HUES64 (cell line): ENCODE measurements at regions not wholly inside any gene's neighbourhood (a gene's known extent, or its start where the extent isn't known, plus 50 kb on each side); places are given as distances from the start of the nearest gene placed in this dataset.

Source experiments
- H3K27ac ChIP-seq: 2 replicates; pipeline ENCODE4 v1.7.0; 2013; ENCODE audit warnings: low read depth, low read length, inconsistent platforms
- H3K27me3 ChIP-seq: 2 replicates; pipeline ENCODE4 v1.6.1; 2013; ENCODE audit warnings: mild to moderate bottlenecking, low read length; ENCODE audit not compliant: insufficient read depth
- H3K36me3 ChIP-seq: 2 replicates; pipeline ENCODE4 v1.6.1; 2013; ENCODE audit warnings: mild to moderate bottlenecking, low read length; ENCODE audit not compliant: insufficient read depth
- H3K4me1 ChIP-seq: 2 replicates; pipeline ENCODE4 v1.6.1; 2013; ENCODE audit warnings: mild to moderate bottlenecking, low read length, moderate library complexity; ENCODE audit not compliant: insufficient read depth
- H3K4me3 ChIP-seq: 2 replicates; pipeline ENCODE4 v1.5.1; 2013; ENCODE audit warnings: mild to moderate bottlenecking, low read length, moderate library complexity
- H3K9ac ChIP-seq: 2 replicates; pipeline ENCODE4 v1.6.1; 2013; ENCODE audit warnings: mild to moderate bottlenecking, low read depth, low read length
- H3K9me3 ChIP-seq: 2 replicates; pipeline ENCODE4 v1.6.1; 2013; ENCODE audit warnings: low read depth, low read length; ENCODE audit not compliant: insufficient read depth
- WGBS: fragments of 150-250, 120-280 bp; methylation state at CpG from one replicate; pipeline ENCODE4 v1.1.7; 2013; ENCODE audit warnings: missing lambda C conversion rate; 5-methylcytosine and 5-hydroxymethylcytosine counted together

- Histone ChIP-seq H3K27me3 (no peaks in the 10 kb centered on the region), H3K27ac (no peak overlapping the region), H3K4me3 (no peak overlapping the region), H3K9ac (no peak overlapping the region), H3K9me3 (peaks cover 28% of the 10 kb centered on the region; the same call in 1 of the 2 replicates), H3K36me3 (no peaks in the 10 kb centered on the region), H3K4me1 (0 out of 2 replicates have a peak, but pooled peaks cover 9% of the 10 kb centered on the region)
- 87% methylated on average over 8 of the region's 8 CpGs for WGBS
These were observed 319.5 kb downstream of the CBLN4 start for GRCh38 chr20:55685841-55686240.

GRCh38 chr20:55685425-55685824 is 319.9 kb downstream of the CBLN4 start:
- Histone ChIP-seq H3K36me3 (no peaks in the 10 kb centered on the region), H3K27ac (no peak overlapping the region), H3K9ac (no peak overlapping the region), H3K27me3 (no peaks in the 10 kb centered on the region), H3K9me3 (peaks cover 27% of the 10 kb centered on the region; the same call in 1 of the 2 replicates), H3K4me1 (0 out of 2 replicates have a peak, but pooled peaks cover 9% of the 10 kb centered on the region), H3K4me3 (no peak overlapping the region)
- 70% methylated on average over 3 of the region's 4 CpGs for WGBS

GRCh38 chr20:55684578-55684977 is 320.7 kb downstream of the CBLN4 start:
- H3K9me3 ChIP-seq = peaks cover 25% of the 10 kb centered on the region; the same call in 1 of the 2 replicates
- WGBS = 81% methylated on average over 4 of the region's 4 CpGs
- H3K36me3 ChIP-seq = no peaks in the 10 kb centered on the region
- H3K27ac ChIP-seq = no peak overlapping the region
- no peak overlapping the region for H3K9ac ChIP-seq
- no peak overlapping the region for H3K4me3 ChIP-seq
- H3K27me3 ChIP-seq = no peaks in the 10 kb centered on the region
- 0 out of 2 replicates have a peak, but pooled peaks cover 9% of the 10 kb centered on the region for H3K4me1 ChIP-seq

GRCh38 chr20:55678970-55679667 is 326.2 kb downstream of the CBLN4 start:
- WGBS = 86% methylated on average over 5 of the region's 5 CpGs
- Histone ChIP-seq H3K4me3 (no peak overlapping the region), H3K27ac (no peak overlapping the region), H3K27me3 (no peaks in the 10 kb centered on the region), H3K36me3 (no peaks in the 10 kb centered on the region), H3K9me3 (peaks cover 30% of the 10 kb centered on the region), H3K4me1 (0 out of 2 replicates have a peak, but pooled peaks cover 9% of the 10 kb centered on the region), H3K9ac (no peak overlapping the region)

- H3K36me3 ChIP-seq = no peaks in the 10 kb centered on the region
- 79% methylated on average over 3 of the region's 3 CpGs for WGBS
- H3K9me3 ChIP-seq = peaks cover 33% of the 10 kb centered on the region
- no peak overlapping the region for H3K4me3 ChIP-seq
- H3K9ac ChIP-seq = no peak overlapping the region
- H3K27ac ChIP-seq = no peak overlapping the region
- H3K4me1 ChIP-seq = 0 out of 2 replicates have a peak, but pooled peaks cover 9% of the 10 kb centered on the region
- no peaks in the 10 kb centered on the region for H3K27me3 ChIP-seq
These were observed 327.2 kb downstream of the CBLN4 start for GRCh38 chr20:55678126-55678525.

GRCh38 chr20:55677011-55677410 is 328.3 kb downstream of the CBLN4 start:
- Histone ChIP-seq H3K9me3 (peaks cover 27% of the 10 kb centered on the region), H3K36me3 (no peaks in the 10 kb centered on the region), H3K27ac (no peak overlapping the region), H3K4me1 (0 out of 2 replicates have a peak, but pooled peaks cover 9% of the 10 kb centered on the region), H3K27me3 (no peaks in the 10 kb centered on the region), H3K9ac (no peak overlapping the region), H3K4me3 (no peak overlapping the region)
- 92% methylated on average over 5 of the region's 5 CpGs for WGBS

- no peak overlapping the region for H3K4me3 ChIP-seq
- 0 out of 2 replicates have a peak, but pooled peaks cover 2% of the 10 kb centered on the region for H3K4me1 ChIP-seq
- 79% methylated on average over 2 of the region's 5 CpGs for WGBS
- H3K27me3 ChIP-seq = no peaks in the 10 kb centered on the region
- H3K9ac ChIP-seq = no peak overlapping the region
- no peaks in the 10 kb centered on the region for H3K36me3 ChIP-seq
- no peak overlapping the region for H3K27ac ChIP-seq
- peaks cover 25% of the 10 kb centered on the region for H3K9me3 ChIP-seq
These were observed 329.2 kb downstream of the CBLN4 start for GRCh38 chr20:55676097-55676496.

- Histone ChIP-seq H3K36me3 (no peaks in the 10 kb centered on the region), H3K9me3 (0 out of 2 replicates have a peak, but pooled peaks cover 10% of the 10 kb centered on the region), H3K4me3 (no peak overlapping the region), H3K9ac (no peak overlapping the region), H3K27me3 (no peaks in the 10 kb centered on the region), H3K4me1 (no peaks in the 10 kb centered on the region), H3K27ac (no peak overlapping the region)
- WGBS = no CpG with 5 or more reads among the region's 1 CpG
These were observed 336.7 kb downstream of the CBLN4 start for GRCh38 chr20:55668631-55669030.

- WGBS = 73% methylated on average over 3 of the region's 3 CpGs
- H3K9me3 ChIP-seq = 0 out of 2 replicates have a peak, but pooled peaks cover 7% of the 10 kb centered on the region
- H3K9ac ChIP-seq = no peak overlapping the region
- no peaks in the 10 kb centered on the region for H3K36me3 ChIP-seq
- no peak overlapping the region for H3K4me3 ChIP-seq
- no peaks in the 10 kb centered on the region for H3K27me3 ChIP-seq
- no peak overlapping the region for H3K27ac ChIP-seq
- no peaks in the 10 kb centered on the region for H3K4me1 ChIP-seq
These were observed 337.4 kb downstream of the CBLN4 start for GRCh38 chr20:55667955-55668354.

- Histone ChIP-seq H3K36me3 (no peaks in the 10 kb centered on the region), H3K27me3 (no peaks in the 10 kb centered on the region), H3K9me3 (0 out of 2 replicates have a peak, but pooled peaks cover 7% of the 10 kb centered on the region), H3K4me1 (no peaks in the 10 kb centered on the region), H3K9ac (no peak overlapping the region), H3K27ac (no peak overlapping the region), H3K4me3 (no peak overlapping the region)
- WGBS = 84% methylated on average over 4 of the region's 4 CpGs
These were observed 338.3 kb downstream of the CBLN4 start for GRCh38 chr20:55667024-55667423.

GRCh38 chr20:55656231-55656775 is 349.0 kb downstream of the CBLN4 start:
- Histone ChIP-seq H3K9ac (no peak overlapping the region), H3K4me3 (no peak overlapping the region), H3K27me3 (no peaks in the 10 kb centered on the region), H3K9me3 (peaks cover 18% of the 10 kb centered on the region; the same call in 1 of the 2 replicates), H3K36me3 (no peaks in the 10 kb centered on the region), H3K4me1 (no peaks in the 10 kb centered on the region), H3K27ac (no peak overlapping the region)
- 70% methylated on average over 3 of the region's 3 CpGs for WGBS
